Prostate gland (tissue), 2 donors: ENCODE measurements at regions not wholly inside any gene's neighbourhood (a gene's known extent, or its start where the extent isn't known, plus 50 kb on each side); places are given as distances from the start of the nearest gene placed in this dataset.

Experiments used
- CTCF ChIP-seq, 4 experiments: fragments of 200-600 bp in 2 of 4; fragments of 450-650 bp in 2 of 4; sonication (generic) in 2 of 4; IDR thresholded peaks; 1 replicate in 3 of 4; 2 replicates in 1 of 4; pipeline ENCODE4 v1.5.1; 2016 to 2019; ENCODE audit warnings: antibody characterized with exemption in 4 of 4, mild to moderate bottlenecking in 2 of 4, moderate library complexity in 2 of 4
- POLR2AphosphoS5 ChIP-seq: sonication (generic); formaldehyde crosslinking; IDR thresholded peaks from one replicate; pipeline ENCODE4 v1.6.1; 2017; ENCODE audit warnings: antibody characterized with exemption

DNA sequence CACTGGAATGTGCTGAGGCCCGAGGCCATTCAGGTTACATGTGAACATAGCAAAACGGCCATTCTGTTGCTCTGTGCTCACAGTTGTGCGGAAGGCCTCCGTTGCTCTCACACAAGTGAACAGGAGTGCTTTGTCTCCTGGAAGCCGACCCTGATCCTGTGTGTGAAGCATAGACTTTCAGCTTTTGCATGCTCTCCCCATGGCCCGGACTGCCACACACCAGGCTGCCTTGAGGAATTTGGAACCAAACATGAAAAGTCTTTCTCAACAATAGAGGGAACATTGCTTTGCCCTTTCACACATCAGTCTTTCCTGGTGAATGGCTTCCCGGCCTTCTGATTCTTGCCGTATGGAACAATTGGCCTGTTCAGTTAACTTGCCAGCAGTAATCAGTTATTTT is 154.8 kb upstream of the LRIG1 start:
- TF ChIP-seq POLR2AphosphoS5, result no peak
- TF ChIP-seq CTCF (IDR thresholded peaks at IDR 0.05), result no peak
